Glutamatergic neuron (in vitro differentiated cells): ENCODE measurements at regions not wholly inside any gene's neighbourhood (a gene's known extent, or its start where the extent isn't known, plus 50 kb on each side); places are given as distances from the start of the nearest gene placed in this dataset.

Source experiments
- DNase-seq: peaks from one replicate; pipeline ENCODE4 v3.0.0; 2022
- H3K27ac Mint-ChIP-seq: one replicate; pipeline ENCODE4 v1.8.0; 2020; ENCODE audit warnings: mild to moderate bottlenecking, mixed read lengths, inconsistent platforms; ENCODE audit not compliant: unreplicated experiment
- H3K27me3 Mint-ChIP-seq: one replicate; pipeline ENCODE4 v1.8.0; 2020; ENCODE audit warnings: mild to moderate bottlenecking, moderate library complexity, mixed read lengths, inconsistent platforms; ENCODE audit not compliant: unreplicated experiment
- H3K36me3 Mint-ChIP-seq: one replicate; pipeline ENCODE4 v1.8.0; 2020; ENCODE audit warnings: mild to moderate bottlenecking, mixed read lengths, inconsistent platforms; ENCODE audit not compliant: unreplicated experiment
- H3K4me1 Mint-ChIP-seq: one replicate; pipeline ENCODE4 v1.8.0; 2020; ENCODE audit warnings: mild to moderate bottlenecking, low read depth, mixed read lengths, inconsistent platforms; ENCODE audit not compliant: unreplicated experiment
- H3K4me3 Mint-ChIP-seq: one replicate; pipeline ENCODE4 v1.8.0; 2020; ENCODE audit warnings: mild to moderate bottlenecking, mixed read lengths, inconsistent platforms; ENCODE audit not compliant: unreplicated experiment
- H3K9me3 Mint-ChIP-seq: one replicate; pipeline ENCODE4 v1.8.0; 2020; ENCODE audit warnings: mild to moderate bottlenecking, moderate library complexity, mixed read lengths, inconsistent platforms; ENCODE audit not compliant: unreplicated experiment
- CTCF ChIP-seq: fragments of 200-600 bp; sonication (generic); IDR thresholded peaks from one replicate; pipeline ENCODE4 v1.5.0; 2021; ENCODE audit not compliant: partially characterized antibody, unreplicated experiment

DNA sequence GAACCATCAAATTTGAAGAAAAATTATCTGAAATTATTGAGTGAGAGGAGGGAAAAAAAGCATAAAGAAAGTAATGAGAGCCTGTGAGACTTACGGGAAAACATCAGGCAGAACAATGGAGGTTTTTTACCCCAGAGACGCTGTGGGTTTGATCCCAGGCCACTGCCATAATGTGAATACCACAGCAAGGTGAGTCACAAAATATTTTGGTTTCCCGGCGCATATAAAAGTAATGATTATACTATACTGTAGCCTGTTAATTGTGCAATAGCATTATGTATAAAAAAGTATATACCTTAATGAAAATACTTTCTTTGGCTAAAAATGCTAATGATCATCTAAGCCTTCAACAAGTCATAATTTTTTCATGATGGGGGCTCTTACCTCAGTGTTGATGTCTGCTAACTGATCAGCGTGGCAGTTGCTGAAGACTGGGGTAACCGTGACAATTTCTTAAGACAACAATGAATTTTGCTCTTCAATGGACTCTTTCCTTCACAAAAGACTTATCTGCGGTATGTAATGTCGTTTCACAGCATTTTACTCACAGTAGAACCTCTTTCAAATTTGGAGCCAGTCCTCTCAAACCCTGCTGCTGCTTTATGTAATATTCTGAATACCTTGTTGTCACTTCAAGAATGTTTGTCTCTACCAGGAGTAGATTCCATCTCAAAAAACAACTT is 97.0 kb upstream of the FAM20C start:
- TF ChIP-seq CTCF, result no peak
- no peak for DNase-seq
- peaks cover 19% of the 10 kb centered on the region for H3K4me1 Mint-ChIP-seq
- no peak overlapping the region for H3K4me3 Mint-ChIP-seq
- peaks cover 10% of the 10 kb centered on the region for H3K36me3 Mint-ChIP-seq
- no peak overlapping the region for H3K27ac Mint-ChIP-seq
- peaks cover 7% of the 10 kb centered on the region for H3K9me3 Mint-ChIP-seq
- H3K27me3 Mint-ChIP-seq, result peaks cover 3% of the 10 kb centered on the region

DNA sequence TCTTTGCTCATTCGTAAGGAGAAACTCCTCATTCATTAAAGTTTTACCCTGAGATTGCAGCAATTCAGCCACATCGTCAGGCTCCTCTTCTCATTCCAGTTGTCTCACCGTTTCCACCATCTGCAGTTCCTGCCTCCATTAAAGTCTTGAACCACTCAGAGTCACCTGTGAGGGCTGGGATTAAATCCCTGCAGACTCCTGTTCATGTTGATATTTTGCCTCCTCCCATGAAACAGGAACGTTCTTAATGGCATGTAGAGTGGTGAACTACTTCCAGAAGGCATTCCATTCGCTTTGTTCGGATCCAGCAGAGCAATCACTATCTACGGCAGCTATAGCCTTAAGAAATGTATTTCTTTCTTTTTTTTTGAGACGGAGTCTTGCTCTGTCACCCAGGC is 96.5 kb upstream of the FAM20C start:
- no peak overlapping the region for H3K27ac Mint-ChIP-seq
- H3K9me3 Mint-ChIP-seq, result peaks cover 4% of the 10 kb centered on the region
- TF ChIP-seq CTCF, result no peak
- DNase-seq, result no peak
- no peak overlapping the region for H3K4me3 Mint-ChIP-seq
- peaks cover 3% of the 10 kb centered on the region for H3K27me3 Mint-ChIP-seq
- peaks cover 10% of the 10 kb centered on the region for H3K36me3 Mint-ChIP-seq
- H3K4me1 Mint-ChIP-seq, result peaks cover 14% of the 10 kb centered on the region

- Mint-ChIP-seq H3K4me3 (no peak overlapping the region), H3K9me3 (no peaks in the 10 kb centered on the region), H3K27ac (no peak overlapping the region), H3K36me3 (peaks cover 10% of the 10 kb centered on the region), H3K4me1 (peaks cover 11% of the 10 kb centered on the region), H3K27me3 (peaks cover 3% of the 10 kb centered on the region)
- no peak for TF ChIP-seq CTCF
- no peak for DNase-seq
These were observed 95.5 kb upstream of the FAM20C start for GRCh38 chr7:96861-97260.

GRCh38 chr7:97310-97841 is 95.0 kb upstream of the FAM20C start:
- no peak for DNase-seq
- peaks cover 11% of the 10 kb centered on the region for H3K36me3 Mint-ChIP-seq
- TF ChIP-seq CTCF, result no peak
- no peaks in the 10 kb centered on the region for H3K9me3 Mint-ChIP-seq
- H3K4me1 Mint-ChIP-seq, result peaks cover 7% of the 10 kb centered on the region
- H3K27ac Mint-ChIP-seq, result no peak overlapping the region
- H3K27me3 Mint-ChIP-seq, result peaks cover 2% of the 10 kb centered on the region
- H3K4me3 Mint-ChIP-seq, result no peak overlapping the region
